Heart left ventricle (tissue), 16 donors: ENCODE measurements at regions not wholly inside any gene's neighbourhood (a gene's known extent, or its start where the extent isn't known, plus 50 kb on each side); places are given as distances from the start of the nearest gene placed in this dataset.

Experiments
- ATAC-seq, 4 donors: fragments of 200-7000 bp; cut with Tn5 transposase; one replicate each; pipeline ENCODE4 v1.9.1; 2020 to 2022; ENCODE audit warnings: moderate library complexity in 4 of 4, mild to moderate bottlenecking in 3 of 4, moderate number of reproducible peaks in 1 of 4
- DNase-seq, 5 donors: peaks; one replicate each; pipeline ENCODE4 v3.0.0-alpha.2; 2020
- H3K27ac ChIP-seq, 12 donors: fragments of 200-600 bp; sonication (generic) in 4 of 12; one replicate each; pipeline versions ENCODE4 v1.5.0 to v1.8.0; 2016 to 2022; ENCODE audit warnings: mild to moderate bottlenecking in 2 of 12
- H3K27me3 ChIP-seq, 9 donors: fragments of 200-600 bp; sonication (generic) in 2 of 9; one replicate each; pipeline versions ENCODE4 v1.5.1 to v1.8.0; 2016 to 2022; ENCODE audit warnings: mild to moderate bottlenecking in 3 of 9
- H3K36me3 ChIP-seq, 9 donors: fragments of 200-600 bp; sonication (generic) in 2 of 9; one replicate each; pipeline versions ENCODE4 v1.5.0 to v1.8.0; 2018 to 2022; ENCODE audit warnings: mild to moderate bottlenecking in 2 of 9
- H3K4me1 ChIP-seq, 12 donors: fragments of 200-600 bp; sonication (generic) in 4 of 12; one replicate each; pipeline versions ENCODE4 v1.5.0 to v1.8.0; 2016 to 2022; ENCODE audit warnings: mild to moderate bottlenecking in 3 of 12
- H3K4me3 ChIP-seq, 12 donors: fragments of 200-600 bp; sonication (generic) in 4 of 12; one replicate each; pipeline versions ENCODE4 v1.5.0 to v1.8.0; 2017 to 2022; ENCODE audit warnings: mild to moderate bottlenecking in 9 of 12, moderate library complexity in 4 of 12
- H3K9me3 ChIP-seq, 12 donors: fragments of 200-600 bp; sonication (generic) in 4 of 12; one replicate each; pipeline versions ENCODE4 v1.5.0 to v1.8.0; 2016 to 2022; ENCODE audit warnings: mild to moderate bottlenecking in 1 of 12
- CTCF ChIP-seq, 12 donors: fragments of 200-600 bp; sonication (generic) in 4 of 12; IDR thresholded peaks; one replicate each; pipeline versions ENCODE4 v1.5.0 to v1.8.0; 2018 to 2022; ENCODE audit warnings: antibody characterized with exemption in 12 of 12, mild to moderate bottlenecking in 5 of 12
- POLR2A ChIP-seq, 2 donors: fragments of 450-650 bp; IDR thresholded peaks; one replicate each; pipeline ENCODE4 v1.6.1; 2017; ENCODE audit warnings: antibody characterized with exemption in 2 of 2, mild to moderate bottlenecking in 2 of 2, moderate library complexity in 2 of 2
- WGBS, 4 donors: extraction: QIAGEN DNeasy Blood & Tissue Kit in 2 of 4; methylation state at CpG; one replicate each; pipeline versions ENCODE4 v1.1.5 to v1.1.7; 2013 to 2018; 5-methylcytosine and 5-hydroxymethylcytosine counted together
- intact Hi-C, 10 donors: fragments of 100-400 bp; cut with DNase I; formaldehyde crosslinking; loops; one replicate each; pipeline versions ENCODE4 v1.11.1 to v1.14.2; 2022
- donor health status: ischemic (EF 13 %, LVEDD 7.1; RV severe dilation, severe dysfunction).
- donor health status: healthy with polysubstance abuse.
- donor health status: DM: no; HTN: yes; CAD: no.
- donor health status: DM: no; HTN: no; CAD: no.
- donor health status: ischemic (EF 25% LVEDD 6.9; RV normal size, moderate dysfunction).
- donor health status: ischemic (EF 25% LVEDD 5.7; RV mildly dilated, moderate dysfunction).
- donor health status: healthy.
- donor health status: DM: yes; HTN: yes; CAD: no.
- donor health status: ischemic (EF 35%, LVEDD 5.7; RV mildly dilated, moderate dysfunction).
- donor health status: nonischemic (EF 11% LVEDD 7.7; RV severe dilation, severe dysfunction).
- donor health status: DM: yes; HTN: yes; CAD: no.
- donor health status: PGD.
- donor health status: ischemic (EF 29% LVEDD 5.4; RV normal size, mild dysfunction).
- donor health status: nonischemic (EF 23%, LVEDD 6.1; RV moderate dilation, normal function).

DNA sequence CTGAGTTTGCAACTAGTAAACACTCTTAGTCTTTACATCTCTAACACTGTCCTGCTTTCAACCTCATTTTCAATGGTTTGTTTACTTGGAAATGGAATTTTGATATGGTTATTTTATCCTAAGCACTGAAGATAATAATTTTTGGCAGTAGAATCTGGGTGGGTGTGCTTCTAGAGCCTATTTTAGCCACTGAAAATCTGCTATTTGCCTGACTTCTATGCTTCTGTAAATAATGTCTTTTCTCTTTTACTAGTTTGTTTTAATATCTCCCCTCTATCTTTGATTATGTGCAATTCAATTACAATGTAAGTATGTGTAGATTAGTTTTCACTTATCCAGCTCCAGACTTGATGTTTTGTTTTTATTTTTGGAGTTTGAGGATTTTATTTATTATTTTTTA, 197.5 kb downstream of the TUSC1 start:
- Histone ChIP-seq H3K36me3 (no peaks in the 10 kb centered on the region), H3K27ac (no peak overlapping the region), H3K9me3 (no peaks in the 10 kb centered on the region), H3K4me1 (no peaks in the 10 kb centered on the region), H3K27me3 (no peaks in the 10 kb centered on the region), H3K4me3 (no peak overlapping the region)
- intact Hi-C loops, result no loop called here
- DNase-seq (no peak), ATAC-seq (no peak)
- TF ChIP-seq POLR2A (IDR thresholded peaks at IDR 0.05) (no peak), CTCF (IDR thresholded peaks at IDR 0.05) (no peak)

- no peak for ATAC-seq
- Histone ChIP-seq H3K4me3 (no peak overlapping the region), H3K27me3 (no peaks in the 10 kb centered on the region), H3K9me3 (peaks cover 0 to 32% (median 2%) of the 10 kb centered on the region in 12 donors), H3K36me3 (no peaks in the 10 kb centered on the region), H3K4me1 (no peaks in the 10 kb centered on the region), H3K27ac (no peak overlapping the region)
- intact Hi-C loops, result loop anchor here in 1 of 10 donors (10.0 kb wide), 1 partner anchor 58 kb away; no protein-coding TSS in a partner anchor
- no peak for DNase-seq
- no peak for TF ChIP-seq POLR2A (IDR thresholded peaks at IDR 0.05)
- TF ChIP-seq CTCF (IDR thresholded peaks at IDR 0.05), result no peak
- WGBS, 4 donors, result 43 to 58% (median 48%) methylated on average over 2 of the region's 2 CpGs
Observed at GRCh38 chr9:25472681-25473080, 205.6 kb downstream of the TUSC1 start.

DNA sequence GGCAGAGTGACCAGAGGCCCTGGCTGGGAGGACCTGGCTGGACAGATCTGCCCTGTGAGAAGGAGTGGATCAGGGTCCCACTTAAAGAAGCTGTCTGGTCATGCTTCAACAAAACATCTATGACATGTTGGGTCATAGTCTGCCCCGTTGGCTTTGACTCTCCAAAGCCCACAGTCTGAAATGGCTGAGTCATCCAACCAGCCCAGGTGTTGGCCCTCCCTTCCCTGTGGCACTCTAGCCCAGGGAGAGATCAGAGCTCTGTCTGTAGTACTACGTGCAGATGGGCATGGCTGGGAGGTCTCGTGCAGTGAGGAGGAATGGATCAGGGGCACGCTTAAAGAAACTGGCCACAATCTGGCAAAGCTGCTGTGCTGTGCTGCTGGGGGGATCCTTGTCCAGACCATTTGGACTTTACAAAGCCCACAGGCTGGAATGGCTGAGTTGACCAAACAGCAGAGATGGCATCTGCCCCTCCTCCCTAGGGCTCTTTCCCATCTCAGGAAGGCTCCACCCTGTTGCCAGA, 206.1 kb downstream of the TUSC1 start:
- H3K9me3 ChIP-seq, result peaks cover 0 to 34% (median 2%) of the 10 kb centered on the region in 12 donors
- no peak for ATAC-seq
- intact Hi-C loops, result loop anchor here in 1 of 10 donors (10.0 kb wide), 1 partner anchor 57 kb away; no protein-coding TSS in a partner anchor

DNA sequence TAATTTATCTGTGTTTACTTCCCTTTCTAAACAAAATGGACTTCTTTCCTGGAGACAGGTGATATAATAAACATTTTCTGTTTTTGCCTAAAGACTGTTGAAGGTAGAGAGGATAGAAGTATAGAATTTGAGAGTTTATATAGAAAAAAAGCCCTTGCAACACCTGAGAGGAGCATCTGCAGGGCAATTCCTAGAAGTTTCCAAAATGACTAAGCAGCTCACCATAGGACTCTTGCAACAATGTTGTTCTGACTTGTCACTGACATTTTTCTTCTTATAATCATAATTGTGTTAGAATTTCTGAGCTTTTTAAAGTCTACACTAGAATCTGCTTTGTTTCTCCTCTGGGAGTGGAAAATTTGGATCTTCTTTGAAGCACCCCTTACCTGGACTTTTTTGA, 216.8 kb downstream of the TUSC1 start:
- H3K9me3 ChIP-seq, result no peaks in the 10 kb centered on the region
- DNase-seq (no peak), ATAC-seq (no peak)
- H3K4me1 ChIP-seq, result no peaks in the 10 kb centered on the region
- H3K27me3 ChIP-seq, result no peaks in the 10 kb centered on the region
- intact Hi-C loops, result no loop called here
- TF ChIP-seq CTCF (IDR thresholded peaks at IDR 0.05), result no peak
- TF ChIP-seq POLR2A (IDR thresholded peaks at IDR 0.05), result no peak
- H3K36me3 ChIP-seq, result no peaks in the 10 kb centered on the region
- no peak overlapping the region for H3K27ac ChIP-seq
- no peak overlapping the region for H3K4me3 ChIP-seq

More for the DNA sequence above, 206.1 kb downstream of the TUSC1 start:
- Histone ChIP-seq H3K4me3 (no peak overlapping the region), H3K4me1 (no peaks in the 10 kb centered on the region), H3K27ac (no peak overlapping the region), H3K27me3 (no peaks in the 10 kb centered on the region), H3K36me3 (no peaks in the 10 kb centered on the region)
- 74 to 81% (median 81%) methylated on average over 4 of the region's 4 CpGs for WGBS, 4 donors
- no peak for TF ChIP-seq CTCF (IDR thresholded peaks at IDR 0.05)
- no peak for TF ChIP-seq POLR2A (IDR thresholded peaks at IDR 0.05)
- no peak for DNase-seq
